Spleen (tissue), 11 donors: ENCODE measurements at regions not wholly inside any gene's neighbourhood (a gene's known extent, or its start where the extent isn't known, plus 50 kb on each side); places are given as distances from the start of the nearest gene placed in this dataset.

Experiments
- DNase-seq: peaks from one replicate; pipeline ENCODE4 v3.0.0-alpha.2; 2020
- H3K27ac ChIP-seq, 8 donors: fragments of 200-600 bp; sonication (generic) in 7 of 8; 1 replicate in 4 of 8; 2 replicates in 4 of 8; pipeline versions ENCODE4 v1.5.0 to v1.8.0; 2016 to 2021; ENCODE audit warnings: inconsistent platforms in 4 of 8, mild to moderate bottlenecking in 4 of 8, moderate library complexity in 1 of 8
- H3K27me3 ChIP-seq, 7 donors: fragments of 200-600 bp; sonication (generic) in 6 of 7; replicated peaks in 1 of 7; 1 replicate in 4 of 7; 2 replicates in 3 of 7; pipeline versions ENCODE4 v1.5.0 to v1.8.0; 2016 to 2021; ENCODE audit warnings: inconsistent platforms in 3 of 7, mild to moderate bottlenecking in 1 of 7
- H3K36me3 ChIP-seq, 6 donors: fragments of 200-600 bp; sonication (generic) in 5 of 6; 1 replicate in 4 of 6; 2 replicates in 2 of 6; pipeline versions ENCODE4 v1.5.0 to v1.8.0; 2016 to 2021; ENCODE audit warnings: inconsistent platforms in 2 of 6
- H3K4me1 ChIP-seq, 6 donors: fragments of 200-600 bp; sonication (generic) in 5 of 6; 1 replicate in 3 of 6; 2 replicates in 3 of 6; pipeline versions ENCODE4 v1.5.0 to v1.8.0; 2016 to 2021; ENCODE audit warnings: inconsistent platforms in 3 of 6
- H3K4me3 ChIP-seq, 8 donors: fragments of 200-600 bp; sonication (generic) in 7 of 8; 1 replicate in 4 of 8; 2 replicates in 4 of 8; pipeline versions ENCODE4 v1.5.0 to v1.8.0; 2016 to 2021; ENCODE audit warnings: inconsistent platforms in 4 of 8, mild to moderate bottlenecking in 4 of 8, moderate library complexity in 2 of 8
- H3K9me3 ChIP-seq, 8 donors: fragments of 200-600 bp; sonication (generic) in 7 of 8; 1 replicate in 4 of 8; 2 replicates in 4 of 8; pipeline versions ENCODE4 v1.5.0 to v1.8.0; 2016 to 2021; ENCODE audit warnings: inconsistent platforms in 4 of 8
- CTCF ChIP-seq, 11 experiments: fragments of 200-600 bp in 7 of 11; fragments of 450-650 bp in 4 of 11; sonication (generic) in 4 of 11; IDR thresholded peaks in 8 of 11; conservative IDR thresholded peaks in 3 of 11; 1 replicate in 7 of 11; 2 replicates in 4 of 11; pipeline versions ENCODE4 v1.4.0 to v1.8.0; 2016 to 2021; ENCODE audit warnings: antibody characterized with exemption in 11 of 11, inconsistent platforms in 4 of 11, mild to moderate bottlenecking in 1 of 11
- POLR2A ChIP-seq, 3 donors: fragments of 450-650 bp; IDR thresholded peaks; one replicate each; pipeline ENCODE4 v1.5.1; 2017; ENCODE audit warnings: antibody characterized with exemption in 3 of 3, mild to moderate bottlenecking in 1 of 3
- POLR2AphosphoS5 ChIP-seq, 3 donors: sonication (generic); formaldehyde crosslinking; IDR thresholded peaks; one replicate each; pipeline ENCODE4 v1.5.1; 2017; ENCODE audit warnings: antibody characterized with exemption in 3 of 3
- WGBS, 5 donors: extraction: QIAGEN DNeasy Blood & Tissue Kit in 3 of 5; methylation state at CpG; one replicate each; pipeline versions ENCODE4 v1.1.5 to v1.1.7; 2013 to 2018; 5-methylcytosine and 5-hydroxymethylcytosine counted together
- intact Hi-C: fragments of 100-400 bp; cut with DNase I; formaldehyde crosslinking; loops from one replicate; pipeline ENCODE4 v1.15.0; 2023; ENCODE audit warnings: low total_unique reads
- donor health status: healthy with polysubstance abuse.
- donor health status: DM: no; HTN: no; CAD: no; lungs with moderate emphysema.
- donor health status: DM: no; HTN: no; CAD: no.
- donor health status: Bipolar disorder and iron deficiency.
- donor health status: healthy.
- donor health status: DM: no; HTN: no; CAD: no.
- donor health status: DM: yes; HTN: yes; CAD: no.

- Histone ChIP-seq H3K4me1 (no peaks in the 10 kb centered on the region), H3K4me3 (no peak overlapping the region), H3K27me3 (no peaks in the 10 kb centered on the region), H3K9me3 (no peaks in the 10 kb centered on the region), H3K27ac (no peak overlapping the region), H3K36me3 (no peaks in the 10 kb centered on the region)
- TF ChIP-seq POLR2A (IDR thresholded peaks at IDR 0.05), result no peak
- no peak for TF ChIP-seq CTCF (IDR thresholded peaks at IDR 0.05 in 8 of 11, conservative IDR thresholded peaks at IDR 0.05 in 3 of 11)
- no peak for TF ChIP-seq POLR2AphosphoS5 (IDR thresholded peaks at IDR 0.05)
- intact Hi-C loops, result no loop called here
- no peak for DNase-seq
- 29 to 67% (median 50%) methylated on average over 1 of the region's 1 CpG for WGBS, 5 donors
Observed at GRCh38 chr14:87696485-87696884, 296.5 kb downstream of the GALC start.

DNA sequence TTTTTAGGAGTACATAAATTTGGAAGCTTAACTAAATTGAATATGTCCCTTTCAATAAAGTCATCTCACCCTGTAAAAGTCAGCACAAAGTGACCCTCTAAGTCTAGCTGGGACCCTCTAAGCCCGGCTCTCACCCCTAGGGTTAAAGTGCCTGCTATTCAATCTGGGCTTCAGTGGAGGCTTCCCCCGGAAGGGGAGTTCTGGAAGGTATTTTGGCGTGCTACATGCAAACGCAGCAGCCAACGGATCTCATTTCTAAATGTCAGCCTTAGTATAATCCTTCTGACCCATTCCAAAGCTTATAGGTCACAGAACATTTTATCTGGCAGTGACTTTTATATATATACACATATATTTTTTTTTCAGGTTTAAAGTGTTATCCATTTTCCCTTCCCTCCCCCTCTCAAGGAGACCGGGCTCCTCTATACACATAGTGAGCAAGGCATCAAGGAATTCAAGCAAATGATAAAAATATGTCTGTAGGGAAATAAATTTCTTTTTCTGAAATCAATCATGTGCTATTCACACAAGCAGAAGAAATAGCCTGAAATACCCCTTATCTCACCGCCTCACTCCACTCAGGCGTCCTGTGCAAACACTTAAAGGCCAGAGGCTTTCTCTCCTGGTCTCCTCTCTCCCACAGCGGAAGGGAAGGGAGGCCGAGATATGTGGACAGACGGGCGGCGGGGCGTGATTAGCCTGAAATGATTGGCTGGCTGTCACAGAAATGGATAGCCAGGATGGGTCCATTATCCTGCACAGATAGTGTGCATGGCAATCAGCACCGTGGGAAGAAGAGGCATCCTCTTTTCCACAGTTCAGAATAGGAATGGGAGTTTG, 301.7 kb downstream of the GALC start:
- Histone ChIP-seq H3K27me3 (no peaks in the 10 kb centered on the region), H3K4me1 (no peaks in the 10 kb centered on the region), H3K4me3 (no peak overlapping the region), H3K9me3 (no peaks in the 10 kb centered on the region), H3K36me3 (no peaks in the 10 kb centered on the region), H3K27ac (no peak overlapping the region)
- intact Hi-C loops, result no loop called here
- DNase-seq, result no peak
- WGBS, 5 donors, result 50 to 73% (median 66%) methylated on average over 15 of the region's 15 CpGs
- TF ChIP-seq POLR2A (IDR thresholded peaks at IDR 0.05) (no peak), POLR2AphosphoS5 (IDR thresholded peaks at IDR 0.05) (no peak), CTCF (IDR thresholded peaks at IDR 0.05 in 8 of 11, conservative IDR thresholded peaks at IDR 0.05 in 3 of 11) (no peak)

DNA sequence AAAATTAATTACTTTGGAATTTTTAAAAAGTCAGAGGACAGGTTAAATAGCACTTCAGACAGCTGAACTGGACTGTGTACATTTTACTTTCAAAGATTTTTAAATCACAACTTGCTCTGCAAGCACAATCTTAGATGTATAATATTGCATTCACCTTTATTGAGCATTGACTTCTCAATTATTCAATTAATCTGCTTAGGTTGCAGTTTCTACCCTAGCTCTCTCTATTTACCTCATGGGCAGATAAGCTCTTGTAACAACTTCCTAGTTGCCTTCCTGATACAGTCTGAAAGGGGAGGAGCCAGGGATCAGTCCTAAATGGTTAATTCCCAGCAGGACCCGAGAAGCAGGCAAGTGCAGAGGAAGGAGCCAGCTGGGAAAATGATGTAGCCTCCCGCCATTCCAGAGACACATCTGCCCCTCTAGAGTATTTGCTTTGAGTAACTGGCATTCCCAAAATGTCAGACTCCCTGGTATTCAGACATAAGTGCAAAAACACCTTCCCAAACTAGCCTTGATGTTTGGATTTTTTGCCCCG, 302.8 kb downstream of the GALC start:
- no peak for DNase-seq
- Histone ChIP-seq H3K36me3 (no peaks in the 10 kb centered on the region), H3K27ac (no peak overlapping the region), H3K4me1 (no peaks in the 10 kb centered on the region), H3K9me3 (no peaks in the 10 kb centered on the region), H3K27me3 (no peaks in the 10 kb centered on the region), H3K4me3 (no peak overlapping the region)
- no peak for TF ChIP-seq POLR2AphosphoS5 (IDR thresholded peaks at IDR 0.05)
- TF ChIP-seq POLR2A (IDR thresholded peaks at IDR 0.05), result no peak
- WGBS, 5 donors, result 29 to 36% (median 33%) methylated on average over 3 of the region's 3 CpGs
- intact Hi-C loops, result no loop called here

DNA sequence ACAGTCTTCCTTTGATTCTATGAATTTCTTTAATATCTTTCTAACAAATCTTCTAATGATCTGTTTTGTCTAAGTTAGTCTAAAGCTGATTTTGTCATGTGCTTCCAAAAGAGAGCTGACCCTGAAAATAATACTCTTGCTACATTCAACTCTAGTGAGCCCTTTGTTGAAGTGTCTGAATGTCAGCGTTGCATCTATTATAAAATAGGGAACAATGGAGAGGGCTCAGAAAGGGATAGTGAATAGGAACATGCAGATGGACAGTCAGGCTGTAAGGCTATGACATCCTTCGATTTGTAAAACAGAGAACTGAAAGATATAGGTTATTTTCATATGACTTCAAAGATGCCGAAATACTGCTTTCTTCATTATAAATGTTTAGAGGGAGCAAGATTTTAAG, 304.5 kb downstream of the GALC start:
- TF ChIP-seq POLR2AphosphoS5 (IDR thresholded peaks at IDR 0.05) (no peak), POLR2A (IDR thresholded peaks at IDR 0.05) (no peak), CTCF (IDR thresholded peaks at IDR 0.05 in 8 of 11, conservative IDR thresholded peaks at IDR 0.05 in 3 of 11) (no peak)
- H3K9me3 ChIP-seq, result peaks cover 0 to 10% (median under 1%) of the 10 kb centered on the region in 8 donors
- no peak overlapping the region for H3K4me3 ChIP-seq
- H3K27me3 ChIP-seq, result no peaks in the 10 kb centered on the region
- no peak overlapping the region for H3K27ac ChIP-seq
- no peak for DNase-seq
- no peaks in the 10 kb centered on the region for H3K36me3 ChIP-seq
- intact Hi-C loops, result no loop called here
- no peaks in the 10 kb centered on the region for H3K4me1 ChIP-seq
- 78 to 87% (median 86%) methylated on average over 3 of the region's 3 CpGs for WGBS, 5 donors
